GM21619 (cell line): ENCODE measurements at regions not wholly inside any gene's neighbourhood (a gene's known extent, or its start where the extent isn't known, plus 50 kb on each side); places are given as distances from the start of the nearest gene placed in this dataset.

Experiments
- ATAC-seq: cut with Tn5 transposase; IDR thresholded peaks from one replicate; pipeline ENCODE4 v1.9.1; 2021; ENCODE audit not compliant: unreplicated experiment

GRCh38 chr9:86796666-86797065 lies 150.6 kb downstream of the GAS1 start:
- ATAC-seq, result no peak

GRCh38 chr9:86795823-86796553 lies 151.3 kb downstream of the GAS1 start:
- no peak for ATAC-seq

DNA sequence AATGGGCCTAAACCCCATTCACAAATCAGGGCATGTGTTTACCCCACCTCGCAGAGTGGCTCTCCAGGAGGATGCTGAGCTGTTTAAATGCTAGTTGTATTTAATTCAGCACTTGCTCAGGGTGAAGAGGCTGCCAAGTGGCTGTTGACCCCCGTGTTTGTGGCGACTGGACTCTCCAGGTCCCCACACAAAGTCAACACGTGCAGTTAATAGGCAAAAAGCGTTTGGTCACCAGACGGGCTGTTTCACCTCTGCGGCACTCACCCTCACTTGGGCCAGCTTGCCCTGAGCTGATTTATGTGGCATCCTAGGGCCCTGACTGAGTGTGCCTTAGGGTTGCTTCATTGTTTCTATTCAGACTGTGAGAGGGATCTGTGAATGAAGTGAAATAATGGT lies 152.3 kb downstream of the GAS1 start:
- ATAC-seq, result no peak

DNA sequence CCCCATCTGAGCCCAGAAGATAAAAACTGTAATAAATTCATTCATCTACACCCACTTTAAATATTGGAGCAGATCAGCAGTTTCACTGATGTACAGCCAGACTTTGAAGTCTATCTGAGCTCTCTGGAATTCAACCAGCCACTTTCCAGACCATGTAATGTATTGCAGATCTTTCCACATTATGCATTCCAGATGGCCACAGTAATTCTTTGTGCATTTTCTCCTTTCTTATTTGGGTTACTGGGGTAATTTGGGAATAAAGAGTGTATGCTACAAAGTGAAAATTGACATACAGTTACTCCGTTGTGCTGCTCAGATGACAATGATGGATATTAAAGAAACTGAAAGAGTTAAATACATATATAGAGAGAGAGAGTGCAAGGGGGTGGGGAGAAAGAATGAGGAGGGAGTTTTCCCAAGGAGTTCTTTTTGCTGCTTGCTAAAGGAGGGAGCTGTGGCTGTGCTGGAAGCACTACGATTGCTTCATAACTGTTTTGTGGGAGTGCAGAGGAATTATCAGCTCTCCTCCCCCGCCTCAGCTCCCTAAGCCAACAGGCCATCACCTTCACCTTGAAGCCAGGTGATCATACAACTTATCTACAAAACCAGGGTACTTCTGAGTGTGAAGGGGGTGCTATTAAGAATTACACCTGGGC lies 152.8 kb downstream of the GAS1 start:
- no peak for ATAC-seq

DNA sequence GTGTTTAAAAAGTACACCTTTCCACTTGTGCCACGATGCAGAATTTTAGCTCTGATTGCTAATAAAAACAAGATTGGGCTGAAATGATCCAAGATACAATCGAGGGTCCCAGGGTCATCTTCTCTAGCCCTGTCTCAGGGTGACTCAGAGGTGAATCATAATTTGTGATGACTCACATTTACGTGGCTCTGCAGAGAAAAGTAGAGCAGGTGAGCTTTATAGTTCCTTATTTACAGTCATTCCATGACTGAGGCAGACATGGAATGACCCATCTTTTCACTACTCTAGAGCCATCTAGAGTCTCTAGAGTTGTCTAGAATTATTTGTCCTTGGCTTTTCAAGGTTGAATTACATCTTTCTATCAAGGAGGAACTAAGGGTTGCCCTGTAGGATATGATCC lies 155.2 kb downstream of the GAS1 start:
- ATAC-seq, result no peak

DNA sequence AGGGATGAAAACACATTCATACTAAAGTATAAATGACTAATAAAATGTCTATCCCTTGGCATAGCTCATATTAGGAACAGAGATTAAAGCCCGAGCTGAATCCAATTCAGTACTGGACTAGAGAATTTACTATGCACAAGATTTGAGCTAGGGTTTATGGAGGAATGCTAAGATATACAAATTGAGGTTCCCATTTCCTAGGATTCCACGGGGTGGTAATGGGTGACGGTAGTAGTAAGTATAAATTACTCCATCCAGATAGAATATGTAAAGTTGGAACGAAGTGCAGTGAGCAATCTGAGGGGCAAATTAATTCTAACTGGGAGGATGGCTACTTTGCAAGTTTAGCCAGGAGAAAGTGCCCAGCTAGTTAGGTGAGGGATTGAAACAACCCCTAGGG lies 156.5 kb downstream of the GAS1 start:
- no peak for ATAC-seq

GRCh38 chr9:86788456-86788855 lies 158.8 kb downstream of the GAS1 start:
- no peak for ATAC-seq

GRCh38 chr9:86783884-86784283 lies 163.4 kb downstream of the GAS1 start:
- ATAC-seq, result no peak

GRCh38 chr9:86782831-86783230 lies 164.5 kb downstream of the GAS1 start:
- no peak for ATAC-seq

- ATAC-seq, result no peak
These were observed 168.5 kb downstream of the GAS1 start for GRCh38 chr9:86778761-86779160.

GRCh38 chr9:86775718-86776117 lies 171.6 kb downstream of the GAS1 start:
- no peak for ATAC-seq

DNA sequence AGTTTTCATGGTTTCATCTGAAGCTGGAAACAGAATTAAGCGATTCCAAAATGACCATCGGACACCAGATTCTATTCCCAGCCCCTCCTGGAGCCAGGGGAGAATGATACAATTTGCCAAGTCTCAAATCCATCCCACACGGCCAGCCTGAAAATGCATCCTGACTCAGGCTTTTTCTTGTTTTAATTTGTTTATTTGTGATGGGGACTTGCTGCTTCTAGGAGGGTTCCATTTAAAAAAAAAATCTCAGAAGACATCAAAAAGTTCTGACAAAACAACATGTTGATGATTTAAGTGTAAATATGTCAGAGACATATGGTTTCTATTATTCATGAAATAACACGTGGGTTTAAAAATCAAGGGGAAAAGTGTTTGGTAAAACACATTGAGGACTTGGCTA lies 173.2 kb downstream of the GAS1 start:
- ATAC-seq, result no peak

DNA sequence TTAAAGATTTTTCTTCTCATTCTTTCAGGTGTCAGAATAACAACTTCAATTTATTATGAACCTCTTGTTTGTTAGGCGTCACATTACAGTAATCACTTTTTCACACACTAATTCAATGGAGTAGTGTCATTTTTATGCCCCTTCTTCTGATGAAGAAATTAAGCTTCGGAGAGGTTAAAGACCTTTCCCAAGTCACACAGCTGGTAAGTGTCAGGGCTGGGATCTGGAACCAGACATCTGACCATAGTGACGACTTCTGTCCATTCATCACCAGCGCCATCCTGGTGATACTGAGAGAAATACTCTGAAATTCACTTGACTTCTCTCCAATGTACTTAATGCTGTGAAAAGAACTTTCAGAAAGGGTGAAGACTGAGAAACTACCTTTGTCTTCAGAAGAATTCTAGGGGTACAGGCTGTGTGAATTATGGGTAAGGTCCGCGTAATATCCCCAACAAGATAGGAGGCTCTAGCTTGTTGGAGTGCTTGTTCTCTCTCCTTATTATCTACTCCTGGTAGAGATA lies 173.8 kb downstream of the GAS1 start:
- ATAC-seq, result no peak

DNA sequence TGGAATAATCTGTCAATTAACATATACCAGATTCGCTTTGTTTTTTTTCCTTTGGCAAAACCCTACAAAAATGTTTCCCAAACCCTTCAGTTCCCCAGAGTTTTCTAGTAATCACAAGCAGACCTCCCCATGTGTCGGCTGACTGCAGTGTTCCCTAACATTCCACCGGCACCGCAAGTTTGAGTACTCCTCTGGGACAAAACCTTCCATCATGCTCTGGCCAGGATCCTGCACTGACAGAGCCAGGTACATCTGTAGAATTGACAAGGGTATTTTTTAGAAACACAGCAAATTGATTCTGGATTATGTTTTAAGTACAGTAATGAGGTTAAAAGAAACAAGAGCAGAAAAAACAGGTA lies 174.7 kb downstream of the GAS1 start:
- no peak for ATAC-seq

DNA sequence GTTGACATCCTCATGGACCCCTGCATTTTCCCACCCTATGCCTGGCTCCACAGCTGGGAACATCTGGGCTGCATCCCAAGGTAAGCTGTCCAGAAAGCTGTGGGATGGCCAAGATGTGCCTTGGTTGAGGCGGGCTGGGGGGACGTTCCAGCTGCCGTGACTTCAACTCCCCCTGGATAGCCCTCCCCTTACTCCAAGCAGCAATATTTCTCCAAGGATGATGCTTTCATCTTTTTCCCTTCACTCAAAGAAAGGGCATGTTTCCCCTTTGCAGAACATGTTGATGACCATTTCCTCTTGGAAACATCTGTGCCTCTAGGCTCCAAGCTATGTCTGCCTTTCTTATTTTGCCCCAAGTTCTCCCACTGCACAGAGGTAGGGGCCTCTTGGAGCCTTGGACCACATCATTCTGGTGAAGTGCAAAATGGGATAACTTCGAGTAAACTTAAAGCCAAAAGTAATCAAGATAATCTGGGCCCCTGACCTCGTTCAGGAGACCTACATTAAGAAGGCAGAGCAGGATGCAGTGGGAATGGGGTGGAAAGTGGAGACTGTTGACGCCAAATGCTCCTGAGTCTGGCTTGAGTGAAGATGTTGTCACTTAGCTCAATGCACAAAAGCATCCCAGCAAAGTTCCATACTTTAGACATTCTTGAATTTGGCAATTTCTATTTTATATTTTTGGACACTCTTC lies 175.2 kb downstream of the GAS1 start:
- ATAC-seq, result no peak

DNA sequence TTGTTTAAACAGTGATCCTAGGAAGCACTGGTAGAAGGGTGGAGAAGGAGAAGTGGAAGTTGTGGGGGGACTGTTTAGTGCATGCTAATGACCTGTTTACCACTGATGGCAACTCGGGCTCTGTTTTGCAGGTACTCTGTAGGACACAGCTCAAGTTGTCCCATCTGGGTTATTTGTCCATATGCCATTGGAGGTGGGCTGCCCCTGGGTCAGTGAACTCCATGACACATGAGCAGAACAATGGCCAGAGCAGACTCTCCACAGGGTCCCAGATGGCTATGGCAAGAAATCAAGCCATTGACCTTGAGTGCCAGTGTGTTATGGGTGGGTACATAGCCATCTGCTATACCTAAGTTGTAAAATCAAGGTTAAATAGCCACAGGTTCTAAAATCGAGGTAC lies 175.9 kb downstream of the GAS1 start:
- no peak for ATAC-seq

DNA sequence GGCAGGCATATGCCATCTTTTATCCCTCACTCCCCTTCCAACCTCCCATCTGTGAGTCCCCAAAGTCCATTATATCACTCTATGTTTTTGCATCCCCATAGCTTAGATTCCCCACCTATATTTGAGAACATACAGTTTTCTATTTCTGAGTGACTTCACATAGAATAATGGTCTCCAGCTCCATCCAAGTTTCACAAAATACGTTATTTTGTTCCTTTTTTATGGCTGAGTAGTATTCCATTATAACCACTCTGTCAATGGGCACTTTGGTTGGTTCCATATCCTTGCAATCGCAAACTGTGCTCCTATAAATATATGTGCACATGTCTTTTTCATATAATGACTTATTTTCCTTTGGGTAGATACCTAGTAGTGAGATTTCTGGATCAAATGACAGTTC lies 178.6 kb downstream of the GAS1 start:
- no peak for ATAC-seq

GRCh38 chr9:86768020-86768419 lies 179.3 kb downstream of the GAS1 start:
- ATAC-seq, result no peak

GRCh38 chr9:86767373-86767772 lies 179.9 kb downstream of the GAS1 start:
- ATAC-seq, result no peak

DNA sequence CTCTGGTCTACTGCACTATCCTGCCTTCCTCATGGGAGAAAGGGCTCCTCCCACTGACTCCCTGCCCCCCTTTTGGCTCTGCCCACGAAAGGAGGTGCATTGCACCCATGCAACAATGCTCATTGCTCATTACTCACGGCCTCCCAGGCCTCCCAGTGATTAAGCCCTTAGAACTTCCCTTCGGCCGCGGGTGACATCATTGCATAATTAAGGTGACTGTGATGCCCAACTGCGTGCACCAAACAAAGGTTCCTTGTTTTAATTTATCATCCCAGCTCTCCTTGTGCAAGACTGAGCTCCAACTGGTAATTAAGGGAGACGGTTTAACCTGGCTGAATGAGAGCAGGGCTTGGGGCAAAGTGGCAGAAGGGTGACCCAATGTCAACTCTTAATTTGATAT lies 180.4 kb downstream of the GAS1 start:
- ATAC-seq, result no peak

DNA sequence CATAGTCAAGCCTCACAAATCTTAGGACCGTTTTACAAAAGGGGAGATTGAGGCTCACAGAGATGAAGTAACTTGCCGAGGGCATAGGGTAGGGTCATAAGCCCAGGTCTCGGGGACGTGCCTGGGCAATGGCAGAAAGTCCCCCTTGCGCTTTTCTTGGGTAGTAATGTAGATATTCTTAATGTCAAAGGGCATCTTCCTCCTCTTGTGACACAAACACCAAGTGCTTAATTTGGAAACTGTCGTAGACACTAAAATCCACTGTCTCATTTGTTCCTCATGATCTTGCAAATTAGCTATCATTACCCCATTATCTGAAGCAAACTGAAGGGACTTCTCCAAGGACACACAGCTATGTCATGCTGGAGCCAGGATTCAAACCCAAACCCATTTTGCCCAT lies 180.8 kb downstream of the GAS1 start:
- ATAC-seq, result no peak

DNA sequence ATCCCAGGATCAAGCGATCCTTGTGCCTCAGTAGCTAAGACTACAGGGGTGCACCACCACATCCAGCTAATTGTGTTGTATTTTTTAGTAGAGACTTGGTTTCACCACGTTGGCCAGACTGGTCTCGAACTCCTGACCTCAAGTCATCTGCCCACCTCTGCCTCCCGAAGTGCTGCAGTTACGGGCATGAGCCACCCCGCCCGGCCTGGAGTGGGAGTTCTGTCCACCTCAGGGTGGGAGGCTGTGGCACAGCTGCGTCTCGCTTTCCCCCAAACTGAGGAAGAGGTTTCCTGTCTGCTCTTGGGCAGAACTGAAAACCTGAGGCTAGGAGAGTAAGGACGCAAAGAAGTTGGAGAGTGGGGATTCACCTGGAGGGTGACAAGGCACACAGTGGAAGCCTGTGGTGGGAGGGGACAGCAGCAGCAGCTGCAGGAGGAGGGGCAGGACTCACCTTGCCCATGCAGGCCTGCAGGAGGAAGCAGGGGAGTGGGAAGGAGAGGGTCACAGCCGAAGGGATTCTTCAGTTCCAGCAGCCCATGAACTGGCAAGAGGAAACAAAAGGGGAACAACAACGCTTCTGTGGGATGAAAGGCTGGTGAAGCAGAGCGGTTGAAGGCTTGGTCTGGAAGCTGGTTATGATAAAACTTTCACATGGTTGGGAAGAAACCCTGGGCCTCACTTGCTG lies 181.4 kb downstream of the GAS1 start:
- ATAC-seq, result no peak
